GM12878 (cell line): ENCODE measurements at regions not wholly inside any gene's neighbourhood (a gene's known extent, or its start where the extent isn't known, plus 50 kb on each side); places are given as distances from the start of the nearest gene placed in this dataset.

Experiments
- CREM ChIP-seq: IDR thresholded peaks from 2 replicates; pipeline ENCODE4 v1.6.1; 2014; ENCODE audit warnings: antibody characterized with exemption, low read depth
- EED ChIP-seq: sonication (generic); IDR thresholded peaks from 2 replicates; pipeline ENCODE4 v1.6.1; 2016; ENCODE audit warnings: antibody characterized with exemption, low read depth
- KDM1A ChIP-seq: fragments of 200-600 bp; sonication (generic); IDR thresholded peaks from 2 replicates; pipeline ENCODE4 v1.6.1; 2016; ENCODE audit warnings: borderline replicate concordance
- MXI1 ChIP-seq: fragments of 150-350 bp; IDR thresholded peaks from 2 replicates; pipeline ENCODE4 v1.6.1; 2011; ENCODE audit warnings: low read depth, mild to moderate bottlenecking, inconsistent platforms, low read length, improper control_type of control experiment
- NFXL1 ChIP-seq: fragments of 450-650 bp; IDR thresholded peaks from 2 replicates; pipeline ENCODE4 v1.6.1; 2017; ENCODE audit warnings: antibody characterized with exemption, mild to moderate bottlenecking, borderline replicate concordance
- NR2F1 ChIP-seq: fragments of 450-650 bp; conservative IDR thresholded peaks from 2 replicates; pipeline ENCODE4 v1.6.1; 2017; ENCODE audit warnings: mild to moderate bottlenecking
- RAD21 ChIP-seq: IDR thresholded peaks from 2 replicates; pipeline ENCODE4 v1.6.1; 2011; ENCODE audit warnings: mild to moderate bottlenecking, low read depth, low read length, moderate library complexity; ENCODE audit not compliant: insufficient read depth
- SREBF1 ChIP-seq: IDR thresholded peaks from 2 replicates; pipeline ENCODE4 v1.6.1; 2012; ENCODE audit warnings: mild to moderate bottlenecking, low read length
- ZNF207 ChIP-seq: fragments of 450-650 bp; IDR thresholded peaks from 2 replicates; pipeline ENCODE4 v1.6.1; 2014; ENCODE audit warnings: antibody characterized with exemption, mild to moderate bottlenecking, borderline replicate concordance
- TF ChIP-seq, protein P1 (sequence below): IDR thresholded peaks from 2 replicates; pipeline ENCODE4 v1.6.1; 2011; ENCODE audit warnings: low read depth, low read length, improper control_type of control experiment, borderline replicate concordance
- TF ChIP-seq, protein P2 (sequence below): fragments of 450-650 bp; formaldehyde crosslinking; IDR thresholded peaks from 2 replicates; pipeline ENCODE4 v1.4.0; 2022; ENCODE audit warnings: mild to moderate bottlenecking, moderate library complexity
- TF ChIP-seq, protein P3 (sequence below): fragments of 150-350 bp; IDR thresholded peaks from 2 replicates; pipeline ENCODE4 v1.6.1; 2014; ENCODE audit warnings: mild to moderate bottlenecking, low read depth, low read length
- TF ChIP-seq, protein P4 (sequence below): fragments of 450-650 bp; IDR thresholded peaks from 2 replicates; pipeline ENCODE4 v1.6.1; 2017; ENCODE audit warnings: low read depth, mild to moderate bottlenecking, moderate library complexity
- TF ChIP-seq, protein P5 (sequence below): IDR thresholded peaks from 2 replicates; pipeline ENCODE4 v1.6.1; 2011; ENCODE audit warnings: borderline replicate concordance, low read depth, mild to moderate bottlenecking, moderate library complexity, mixed read lengths, low read length; ENCODE audit not compliant: insufficient read depth; ENCODE audit errors: extremely low read length
- TF ChIP-seq, protein P6 (sequence below): IDR thresholded peaks from 2 replicates; pipeline ENCODE4 v1.6.1; 2012; ENCODE audit warnings: mild to moderate bottlenecking, low read depth, low read length
- TF ChIP-seq, protein P7 (sequence below): fragments of 450-650 bp; IDR thresholded peaks from 2 replicates; pipeline ENCODE4 v1.6.1; 2017; ENCODE audit warnings: mild to moderate bottlenecking

DNA sequence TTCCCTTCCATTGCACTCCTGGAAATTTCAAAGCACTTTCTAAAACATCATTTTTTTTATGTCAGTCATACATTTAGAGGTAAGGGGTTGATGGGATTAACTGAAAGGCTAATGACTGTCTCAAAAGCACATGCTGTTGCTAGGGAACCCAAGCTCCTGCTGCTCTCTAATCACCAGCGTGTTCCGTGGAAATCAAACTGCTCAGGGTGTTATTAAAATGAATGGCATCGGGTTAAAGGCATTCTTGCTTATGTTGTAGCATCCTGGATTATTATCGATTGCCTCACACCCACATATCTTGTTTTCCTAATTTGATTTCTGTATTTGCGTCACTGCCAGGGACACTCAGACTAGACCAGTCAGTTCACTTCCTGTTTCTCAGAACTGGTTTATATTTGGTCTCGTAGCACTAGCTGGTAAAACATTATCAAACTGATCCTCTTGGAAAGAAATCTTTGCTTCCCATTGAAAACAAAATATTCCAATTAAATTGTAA lies 216.5 kb upstream of the MKLN1 start (continued):
- TF ChIP-seq, protein P1, sequence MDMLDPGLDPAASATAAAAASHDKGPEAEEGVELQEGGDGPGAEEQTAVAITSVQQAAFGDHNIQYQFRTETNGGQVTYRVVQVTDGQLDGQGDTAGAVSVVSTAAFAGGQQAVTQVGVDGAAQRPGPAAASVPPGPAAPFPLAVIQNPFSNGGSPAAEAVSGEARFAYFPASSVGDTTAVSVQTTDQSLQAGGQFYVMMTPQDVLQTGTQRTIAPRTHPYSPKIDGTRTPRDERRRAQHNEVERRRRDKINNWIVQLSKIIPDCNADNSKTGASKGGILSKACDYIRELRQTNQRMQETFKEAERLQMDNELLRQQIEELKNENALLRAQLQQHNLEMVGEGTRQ, result no peak
- TF ChIP-seq, protein P2, sequence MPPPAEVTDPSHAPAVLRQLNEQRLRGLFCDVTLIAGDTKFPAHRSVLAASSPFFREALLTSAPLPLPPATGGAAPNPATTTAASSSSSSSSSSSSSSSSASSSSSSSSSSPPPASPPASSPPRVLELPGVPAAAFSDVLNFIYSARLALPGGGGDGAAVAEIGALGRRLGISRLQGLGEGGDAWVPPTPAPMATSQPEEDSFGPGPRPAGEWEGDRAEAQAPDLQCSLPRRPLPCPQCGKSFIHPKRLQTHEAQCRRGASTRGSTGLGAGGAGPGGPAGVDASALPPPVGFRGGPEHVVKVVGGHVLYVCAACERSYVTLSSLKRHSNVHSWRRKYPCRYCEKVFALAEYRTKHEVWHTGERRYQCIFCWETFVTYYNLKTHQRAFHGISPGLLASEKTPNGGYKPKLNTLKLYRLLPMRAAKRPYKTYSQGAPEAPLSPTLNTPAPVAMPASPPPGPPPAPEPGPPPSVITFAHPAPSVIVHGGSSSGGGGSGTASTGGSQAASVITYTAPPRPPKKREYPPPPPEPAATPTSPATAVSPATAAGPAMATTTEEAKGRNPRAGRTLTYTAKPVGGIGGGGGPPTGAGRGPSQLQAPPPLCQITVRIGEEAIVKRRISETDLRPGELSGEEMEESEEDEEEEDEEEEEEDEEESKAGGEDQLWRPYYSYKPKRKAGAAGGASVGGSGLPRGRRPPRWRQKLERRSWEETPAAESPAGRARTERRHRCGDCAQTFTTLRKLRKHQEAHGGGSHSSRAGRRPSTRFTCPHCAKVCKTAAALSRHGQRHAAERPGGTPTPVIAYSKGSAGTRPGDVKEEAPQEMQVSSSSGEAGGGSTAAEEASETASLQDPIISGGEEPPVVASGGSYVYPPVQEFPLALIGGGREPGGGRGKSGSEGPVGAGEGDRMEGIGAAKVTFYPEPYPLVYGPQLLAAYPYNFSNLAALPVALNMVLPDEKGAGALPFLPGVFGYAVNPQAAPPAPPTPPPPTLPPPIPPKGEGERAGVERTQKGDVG (CRISPR knock-in tag), result no peak
- TF ChIP-seq RAD21, result no peak
- TF ChIP-seq, protein P3, sequence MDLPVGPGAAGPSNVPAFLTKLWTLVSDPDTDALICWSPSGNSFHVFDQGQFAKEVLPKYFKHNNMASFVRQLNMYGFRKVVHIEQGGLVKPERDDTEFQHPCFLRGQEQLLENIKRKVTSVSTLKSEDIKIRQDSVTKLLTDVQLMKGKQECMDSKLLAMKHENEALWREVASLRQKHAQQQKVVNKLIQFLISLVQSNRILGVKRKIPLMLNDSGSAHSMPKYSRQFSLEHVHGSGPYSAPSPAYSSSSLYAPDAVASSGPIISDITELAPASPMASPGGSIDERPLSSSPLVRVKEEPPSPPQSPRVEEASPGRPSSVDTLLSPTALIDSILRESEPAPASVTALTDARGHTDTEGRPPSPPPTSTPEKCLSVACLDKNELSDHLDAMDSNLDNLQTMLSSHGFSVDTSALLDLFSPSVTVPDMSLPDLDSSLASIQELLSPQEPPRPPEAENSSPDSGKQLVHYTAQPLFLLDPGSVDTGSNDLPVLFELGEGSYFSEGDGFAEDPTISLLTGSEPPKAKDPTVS, result no peak
- TF ChIP-seq, protein P4, sequence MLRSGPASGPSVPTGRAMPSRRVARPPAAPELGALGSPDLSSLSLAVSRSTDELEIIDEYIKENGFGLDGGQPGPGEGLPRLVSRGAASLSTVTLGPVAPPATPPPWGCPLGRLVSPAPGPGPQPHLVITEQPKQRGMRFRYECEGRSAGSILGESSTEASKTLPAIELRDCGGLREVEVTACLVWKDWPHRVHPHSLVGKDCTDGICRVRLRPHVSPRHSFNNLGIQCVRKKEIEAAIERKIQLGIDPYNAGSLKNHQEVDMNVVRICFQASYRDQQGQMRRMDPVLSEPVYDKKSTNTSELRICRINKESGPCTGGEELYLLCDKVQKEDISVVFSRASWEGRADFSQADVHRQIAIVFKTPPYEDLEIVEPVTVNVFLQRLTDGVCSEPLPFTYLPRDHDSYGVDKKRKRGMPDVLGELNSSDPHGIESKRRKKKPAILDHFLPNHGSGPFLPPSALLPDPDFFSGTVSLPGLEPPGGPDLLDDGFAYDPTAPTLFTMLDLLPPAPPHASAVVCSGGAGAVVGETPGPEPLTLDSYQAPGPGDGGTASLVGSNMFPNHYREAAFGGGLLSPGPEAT, result peak; percentile 53; the same call in 1 of the 2 replicates
- TF ChIP-seq ZNF207, result no peak
- no peak for TF ChIP-seq SREBF1
- TF ChIP-seq, protein P5, sequence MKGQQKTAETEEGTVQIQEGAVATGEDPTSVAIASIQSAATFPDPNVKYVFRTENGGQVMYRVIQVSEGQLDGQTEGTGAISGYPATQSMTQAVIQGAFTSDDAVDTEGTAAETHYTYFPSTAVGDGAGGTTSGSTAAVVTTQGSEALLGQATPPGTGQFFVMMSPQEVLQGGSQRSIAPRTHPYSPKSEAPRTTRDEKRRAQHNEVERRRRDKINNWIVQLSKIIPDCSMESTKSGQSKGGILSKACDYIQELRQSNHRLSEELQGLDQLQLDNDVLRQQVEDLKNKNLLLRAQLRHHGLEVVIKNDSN, result no peak
- TF ChIP-seq MXI1, result peak; percentile 71
- peak; percentile 54; the same call in 1 of the 2 replicates for TF ChIP-seq CREM
- TF ChIP-seq NFXL1, result no peak
- TF ChIP-seq KDM1A, result no peak
- TF ChIP-seq, protein P6, sequence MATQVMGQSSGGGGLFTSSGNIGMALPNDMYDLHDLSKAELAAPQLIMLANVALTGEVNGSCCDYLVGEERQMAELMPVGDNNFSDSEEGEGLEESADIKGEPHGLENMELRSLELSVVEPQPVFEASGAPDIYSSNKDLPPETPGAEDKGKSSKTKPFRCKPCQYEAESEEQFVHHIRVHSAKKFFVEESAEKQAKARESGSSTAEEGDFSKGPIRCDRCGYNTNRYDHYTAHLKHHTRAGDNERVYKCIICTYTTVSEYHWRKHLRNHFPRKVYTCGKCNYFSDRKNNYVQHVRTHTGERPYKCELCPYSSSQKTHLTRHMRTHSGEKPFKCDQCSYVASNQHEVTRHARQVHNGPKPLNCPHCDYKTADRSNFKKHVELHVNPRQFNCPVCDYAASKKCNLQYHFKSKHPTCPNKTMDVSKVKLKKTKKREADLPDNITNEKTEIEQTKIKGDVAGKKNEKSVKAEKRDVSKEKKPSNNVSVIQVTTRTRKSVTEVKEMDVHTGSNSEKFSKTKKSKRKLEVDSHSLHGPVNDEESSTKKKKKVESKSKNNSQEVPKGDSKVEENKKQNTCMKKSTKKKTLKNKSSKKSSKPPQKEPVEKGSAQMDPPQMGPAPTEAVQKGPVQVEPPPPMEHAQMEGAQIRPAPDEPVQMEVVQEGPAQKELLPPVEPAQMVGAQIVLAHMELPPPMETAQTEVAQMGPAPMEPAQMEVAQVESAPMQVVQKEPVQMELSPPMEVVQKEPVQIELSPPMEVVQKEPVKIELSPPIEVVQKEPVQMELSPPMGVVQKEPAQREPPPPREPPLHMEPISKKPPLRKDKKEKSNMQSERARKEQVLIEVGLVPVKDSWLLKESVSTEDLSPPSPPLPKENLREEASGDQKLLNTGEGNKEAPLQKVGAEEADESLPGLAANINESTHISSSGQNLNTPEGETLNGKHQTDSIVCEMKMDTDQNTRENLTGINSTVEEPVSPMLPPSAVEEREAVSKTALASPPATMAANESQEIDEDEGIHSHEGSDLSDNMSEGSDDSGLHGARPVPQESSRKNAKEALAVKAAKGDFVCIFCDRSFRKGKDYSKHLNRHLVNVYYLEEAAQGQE, result no peak
- no peak for TF ChIP-seq NR2F1
- TF ChIP-seq EED, result no peak
- TF ChIP-seq, protein P7, sequence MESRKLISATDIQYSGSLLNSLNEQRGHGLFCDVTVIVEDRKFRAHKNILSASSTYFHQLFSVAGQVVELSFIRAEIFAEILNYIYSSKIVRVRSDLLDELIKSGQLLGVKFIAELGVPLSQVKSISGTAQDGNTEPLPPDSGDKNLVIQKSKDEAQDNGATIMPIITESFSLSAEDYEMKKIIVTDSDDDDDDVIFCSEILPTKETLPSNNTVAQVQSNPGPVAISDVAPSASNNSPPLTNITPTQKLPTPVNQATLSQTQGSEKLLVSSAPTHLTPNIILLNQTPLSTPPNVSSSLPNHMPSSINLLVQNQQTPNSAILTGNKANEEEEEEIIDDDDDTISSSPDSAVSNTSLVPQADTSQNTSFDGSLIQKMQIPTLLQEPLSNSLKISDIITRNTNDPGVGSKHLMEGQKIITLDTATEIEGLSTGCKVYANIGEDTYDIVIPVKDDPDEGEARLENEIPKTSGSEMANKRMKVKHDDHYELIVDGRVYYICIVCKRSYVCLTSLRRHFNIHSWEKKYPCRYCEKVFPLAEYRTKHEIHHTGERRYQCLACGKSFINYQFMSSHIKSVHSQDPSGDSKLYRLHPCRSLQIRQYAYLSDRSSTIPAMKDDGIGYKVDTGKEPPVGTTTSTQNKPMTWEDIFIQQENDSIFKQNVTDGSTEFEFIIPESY, result no peak
